Tibial artery (tissue), 4 donors: ENCODE measurements at regions not wholly inside any gene's neighbourhood (a gene's known extent, or its start where the extent isn't known, plus 50 kb on each side); places are given as distances from the start of the nearest gene placed in this dataset.

Experiments used
- DNase-seq, 2 donors: peaks; one replicate each; pipeline ENCODE4 v3.0.0-alpha.2; 2019
- H3K27ac ChIP-seq, 2 donors: fragments of 200-600 bp; sonication (generic) in 1 of 2; 1 replicate in 1 of 2; 2 replicates in 1 of 2; pipeline ENCODE4 v1.5.1; 2018 to 2019; ENCODE audit warnings: mild to moderate bottlenecking in 1 of 2
- H3K27me3 ChIP-seq, 2 donors: fragments of 200-600 bp; sonication (generic) in 1 of 2; one replicate each; pipeline versions ENCODE4 v1.5.1 to v1.6.0; 2016 to 2019
- H3K36me3 ChIP-seq, 3 donors: fragments of 200-600 bp; sonication (generic) in 2 of 3; one replicate each; pipeline ENCODE4 v1.5.1; 2016 to 2019; ENCODE audit warnings: mild to moderate bottlenecking in 2 of 3
- H3K4me1 ChIP-seq, 4 donors: fragments of 200-600 bp; sonication (generic) in 2 of 4; 1 replicate in 3 of 4; 2 replicates in 1 of 4; pipeline ENCODE4 v1.5.1; 2016 to 2019
- H3K4me3 ChIP-seq, 2 donors: fragments of 200-600 bp; sonication (generic) in 1 of 2; 1 replicate in 1 of 2; 2 replicates in 1 of 2; pipeline ENCODE4 v1.5.1; 2018 to 2019; ENCODE audit warnings: mild to moderate bottlenecking in 2 of 2
- H3K9me3 ChIP-seq, 3 donors: fragments of 200-600 bp; sonication (generic) in 1 of 3; one replicate each; pipeline ENCODE4 v1.5.1; 2016 to 2019
- CTCF ChIP-seq, 2 experiments: fragments of 200-600 bp in 1 of 2; fragments of 450-650 bp in 1 of 2; IDR thresholded peaks; one replicate each; pipeline ENCODE4 v1.5.1; 2017 to 2019; ENCODE audit warnings: antibody characterized with exemption in 2 of 2, mild to moderate bottlenecking in 1 of 2, moderate library complexity in 1 of 2
- intact Hi-C: fragments of 100-400 bp; cut with DNase I; formaldehyde crosslinking; loops from one replicate; pipeline ENCODE4 v1.15.0; 2023; ENCODE audit warnings: low total_unique reads

- H3K27ac ChIP-seq, result no peak overlapping the region
- intact Hi-C loops, result no loop called here
- H3K4me1 ChIP-seq, result peaks cover 0 to 3% (median 0%) of the 10 kb centered on the region in 4 donors
- no peaks in the 10 kb centered on the region for H3K27me3 ChIP-seq
- H3K36me3 ChIP-seq, result no peaks in the 10 kb centered on the region
- no peak for DNase-seq
- no peak for TF ChIP-seq CTCF (IDR thresholded peaks at IDR 0.05)
- no peak overlapping the region for H3K4me3 ChIP-seq
- H3K9me3 ChIP-seq, result no peaks in the 10 kb centered on the region
Measured at GRCh38 chr1:168926236-168926635, 180.3 kb upstream of the ATP1B1 start.

DNA sequence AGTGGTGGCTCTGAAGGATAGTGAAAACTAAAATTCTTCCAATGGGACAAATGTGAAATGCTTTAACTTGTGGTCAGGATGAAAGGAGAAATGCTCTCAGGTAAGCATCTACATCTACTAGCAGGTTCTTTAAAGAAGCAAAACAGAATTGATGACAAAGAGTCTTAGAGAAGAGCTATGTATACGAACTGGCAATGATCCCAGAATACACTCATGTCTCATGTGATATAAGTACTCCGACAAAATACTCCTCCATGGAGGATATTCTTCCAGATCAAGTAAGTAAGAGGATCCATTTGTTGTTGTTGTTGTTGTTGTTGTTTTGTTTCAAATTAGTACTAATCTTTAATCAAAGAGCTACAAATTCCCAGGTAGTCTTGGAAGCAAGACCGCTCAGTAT, 174.0 kb upstream of the ATP1B1 start:
- intact Hi-C loops, result no loop called here
- no peak for TF ChIP-seq CTCF (IDR thresholded peaks at IDR 0.05)
- Histone ChIP-seq H3K27ac (no peak overlapping the region), H3K36me3 (no peaks in the 10 kb centered on the region), H3K4me3 (no peak overlapping the region), H3K27me3 (no peaks in the 10 kb centered on the region), H3K4me1 (no peaks in the 10 kb centered on the region), H3K9me3 (no peaks in the 10 kb centered on the region)
- DNase-seq, result no peak

- intact Hi-C loops, result no loop called here
- no peaks in the 10 kb centered on the region for H3K9me3 ChIP-seq
- H3K36me3 ChIP-seq, result no peaks in the 10 kb centered on the region
- H3K27me3 ChIP-seq, result no peaks in the 10 kb centered on the region
- no peak overlapping the region for H3K4me3 ChIP-seq
- H3K27ac ChIP-seq, result no peak overlapping the region
- no peak for DNase-seq
- no peak for TF ChIP-seq CTCF (IDR thresholded peaks at IDR 0.05)
- H3K4me1 ChIP-seq, result no peaks in the 10 kb centered on the region
Measured at GRCh38 chr1:168933141-168933805, 173.2 kb upstream of the ATP1B1 start.

- intact Hi-C loops, result no loop called here
- H3K4me1 ChIP-seq, result no peaks in the 10 kb centered on the region
- DNase-seq, result no peak
- no peak overlapping the region for H3K4me3 ChIP-seq
- H3K9me3 ChIP-seq, result no peaks in the 10 kb centered on the region
- TF ChIP-seq CTCF (IDR thresholded peaks at IDR 0.05), result no peak
- no peaks in the 10 kb centered on the region for H3K36me3 ChIP-seq
- H3K27me3 ChIP-seq, result no peaks in the 10 kb centered on the region
- H3K27ac ChIP-seq, result no peak overlapping the region
Measured at GRCh38 chr1:168939110-168939946, 167.2 kb upstream of the ATP1B1 start.

- Histone ChIP-seq H3K4me3 (no peak overlapping the region), H3K27me3 (no peaks in the 10 kb centered on the region), H3K9me3 (no peaks in the 10 kb centered on the region), H3K4me1 (no peaks in the 10 kb centered on the region), H3K27ac (no peak overlapping the region), H3K36me3 (no peaks in the 10 kb centered on the region)
- no peak for TF ChIP-seq CTCF (IDR thresholded peaks at IDR 0.05)
- DNase-seq, result no peak
- intact Hi-C loops, result no loop called here
Measured at GRCh38 chr1:168939947-168940223, 166.6 kb upstream of the ATP1B1 start.
